Gastrocnemius medialis (tissue), 4 donors: ENCODE measurements at regions not wholly inside any gene's neighbourhood (a gene's known extent, or its start where the extent isn't known, plus 50 kb on each side); places are given as distances from the start of the nearest gene placed in this dataset.

Experiments
- ATAC-seq, 2 donors: fragments of 150-250 bp; one replicate each; pipeline ENCODE4 v1.9.1; 2016
- DNase-seq, 2 donors: peaks; one replicate each; pipeline ENCODE4 v3.0.0-alpha.2; 2019
- H3K27ac ChIP-seq, 4 donors: fragments of 200-600 bp; sonication (generic); 1 replicate in 1 of 4; 2 replicates in 3 of 4; pipeline ENCODE4 v1.5.1; 2016 to 2018; ENCODE audit warnings: mild to moderate bottlenecking in 2 of 4, moderate library complexity in 1 of 4
- H3K27me3 ChIP-seq, 3 donors: fragments of 200-600 bp; sonication (generic) in 2 of 3; 1 replicate in 1 of 3; 2 replicates in 2 of 3; pipeline versions ENCODE4 v1.5.1 to v1.6.0; 2016 to 2019; ENCODE audit warnings: mild to moderate bottlenecking in 1 of 3, moderate library complexity in 1 of 3
- H3K36me3 ChIP-seq, 2 donors: fragments of 200-600 bp; sonication (generic) in 1 of 2; one replicate each; pipeline ENCODE4 v1.5.1; 2017 to 2018
- H3K4me1 ChIP-seq, 2 donors: fragments of 200-600 bp; sonication (generic) in 1 of 2; one replicate each; pipeline ENCODE4 v1.5.1; 2016 to 2017; ENCODE audit warnings: mild to moderate bottlenecking in 2 of 2
- H3K4me3 ChIP-seq, 4 donors: fragments of 200-600 bp; sonication (generic) in 3 of 4; 1 replicate in 1 of 4; 2 replicates in 3 of 4; pipeline ENCODE4 v1.5.1; 2016 to 2019; ENCODE audit warnings: mild to moderate bottlenecking in 2 of 4
- H3K9me3 ChIP-seq, 3 donors: fragments of 200-600 bp; sonication (generic) in 2 of 3; 1 replicate in 1 of 3; 2 replicates in 2 of 3; pipeline ENCODE4 v1.5.1; 2016 to 2019
- CTCF ChIP-seq, 5 experiments: fragments of 450-650 bp in 3 of 5; fragments of 200-600 bp in 2 of 5; sonication (generic) in 2 of 5; IDR thresholded peaks in 4 of 5; conservative IDR thresholded peaks in 1 of 5; 1 replicate in 4 of 5; 2 replicates in 1 of 5; pipeline ENCODE4 v1.5.1; 2016 to 2019; ENCODE audit warnings: antibody characterized with exemption in 5 of 5, mild to moderate bottlenecking in 3 of 5, moderate library complexity in 3 of 5
- POLR2A ChIP-seq, 2 donors: fragments of 450-650 bp; IDR thresholded peaks; one replicate each; pipeline ENCODE4 v1.6.1; 2017; ENCODE audit warnings: antibody characterized with exemption in 2 of 2, mild to moderate bottlenecking in 2 of 2, moderate library complexity in 2 of 2
- in situ Hi-C, 4 donors: fragments of 200-750 bp; cut with MboI; loops; one replicate each; pipeline versions ENCODE4 v1.15.0 to v1.8.0; 2017; ENCODE audit warnings: low sequenced_read_pairs in 4 of 4
- intact Hi-C: fragments of 100-400 bp; cut with DNase I; formaldehyde crosslinking; loops from one replicate; pipeline ENCODE4 v1.15.1; 2023; ENCODE audit warnings: low total_unique reads

- in situ Hi-C loops (no loop called here), intact Hi-C loops (no loop called here)
- Histone ChIP-seq H3K9me3 (no peaks in the 10 kb centered on the region), H3K4me3 (no peak overlapping the region), H3K27ac (no peak overlapping the region), H3K27me3 (no peaks in the 10 kb centered on the region), H3K4me1 (no peaks in the 10 kb centered on the region), H3K36me3 (no peaks in the 10 kb centered on the region)
- ATAC-seq (no peak), DNase-seq (no peak)
- TF ChIP-seq CTCF (IDR thresholded peaks at IDR 0.05 in 4 of 5, conservative IDR thresholded peaks at IDR 0.05 in 1 of 5): no peak
Observed at GRCh38 chr6:159343709-159344108, 174.5 kb downstream of the FNDC1 start.

GRCh38 chr6:159342146-159342545 is 172.9 kb downstream of the FNDC1 start:
- Histone ChIP-seq H3K4me3 (no peak overlapping the region), H3K36me3 (no peaks in the 10 kb centered on the region), H3K9me3 (no peaks in the 10 kb centered on the region), H3K27me3 (no peaks in the 10 kb centered on the region), H3K27ac (no peak overlapping the region), H3K4me1 (no peaks in the 10 kb centered on the region)
- in situ Hi-C loops: no loop called here
- TF ChIP-seq POLR2A (IDR thresholded peaks at IDR 0.05) (no peak), CTCF (IDR thresholded peaks at IDR 0.05 in 4 of 5, conservative IDR thresholded peaks at IDR 0.05 in 1 of 5) (no peak)
- no peak for ATAC-seq
- DNase-seq: no peak
- intact Hi-C loops: no loop called here

GRCh38 chr6:159334068-159334467 is 164.9 kb downstream of the FNDC1 start:
- Histone ChIP-seq H3K36me3 (no peaks in the 10 kb centered on the region), H3K4me3 (no peak overlapping the region), H3K27me3 (no peaks in the 10 kb centered on the region), H3K9me3 (no peaks in the 10 kb centered on the region), H3K4me1 (no peaks in the 10 kb centered on the region), H3K27ac (no peak overlapping the region)
- in situ Hi-C loops: no loop called here
- no peak for ATAC-seq
- TF ChIP-seq POLR2A (IDR thresholded peaks at IDR 0.05) (no peak), CTCF (IDR thresholded peaks at IDR 0.05 in 4 of 5, conservative IDR thresholded peaks at IDR 0.05 in 1 of 5) (no peak)
- intact Hi-C loops: no loop called here
- DNase-seq: no peak

GRCh38 chr6:159331451-159331850 is 162.3 kb downstream of the FNDC1 start:
- H3K36me3 ChIP-seq: no peaks in the 10 kb centered on the region
- ATAC-seq: no peak

More at GRCh38 chr6:159331451-159331850, 162.3 kb downstream of the FNDC1 start:
- Histone ChIP-seq H3K9me3 (no peaks in the 10 kb centered on the region), H3K4me3 (no peak overlapping the region), H3K27ac (no peak overlapping the region), H3K27me3 (no peaks in the 10 kb centered on the region), H3K4me1 (no peaks in the 10 kb centered on the region)
- in situ Hi-C loops: no loop called here
- no peak for TF ChIP-seq POLR2A (IDR thresholded peaks at IDR 0.05)
- no peak for TF ChIP-seq CTCF (IDR thresholded peaks at IDR 0.05 in 4 of 5, conservative IDR thresholded peaks at IDR 0.05 in 1 of 5)
- no peak for DNase-seq
- intact Hi-C loops: no loop called here
